Aorta (tissue), 5 donors: ENCODE measurements at regions not wholly inside any gene's neighbourhood (a gene's known extent, or its start where the extent isn't known, plus 50 kb on each side); places are given as distances from the start of the nearest gene placed in this dataset.

Experiments
- ATAC-seq: fragments of 200-7000 bp; cut with Tn5 transposase; one replicate; pipeline ENCODE4 v1.9.1; 2022; ENCODE audit warnings: moderate library complexity; ENCODE audit not compliant: low FRiP score
- DNase-seq, 2 donors: peaks; one replicate each; pipeline ENCODE4 v3.0.0-alpha.2; 2020
- H3K27ac ChIP-seq, 2 donors: one replicate each; pipeline ENCODE4 v1.5.1; 2013; ENCODE audit warnings: low read length in 2 of 2, mild to moderate bottlenecking in 2 of 2, moderate library complexity in 2 of 2, control low read depth in 1 of 2, inconsistent platforms in 1 of 2, low read depth in 1 of 2
- H3K27me3 ChIP-seq, 2 donors: one replicate each; pipeline ENCODE4 v1.6.1; 2013; ENCODE audit warnings: control low read depth in 1 of 2, low read length in 1 of 2, mild to moderate bottlenecking in 1 of 2, moderate library complexity in 1 of 2; ENCODE audit not compliant: insufficient read depth in 2 of 2, control insufficient read depth in 1 of 2
- H3K36me3 ChIP-seq, 2 donors: one replicate each; pipeline ENCODE4 v1.6.1; 2013; ENCODE audit warnings: control low read depth in 1 of 2, low read length in 1 of 2, mild to moderate bottlenecking in 1 of 2; ENCODE audit not compliant: insufficient read depth in 2 of 2, control insufficient read depth in 1 of 2
- H3K4me1 ChIP-seq, 2 donors: one replicate each; pipeline ENCODE4 v1.6.1; 2013; ENCODE audit warnings: low read length in 2 of 2, control low read depth in 1 of 2, mild to moderate bottlenecking in 1 of 2, moderate library complexity in 1 of 2; ENCODE audit not compliant: insufficient read depth in 2 of 2, control insufficient read depth in 1 of 2
- H3K4me3 ChIP-seq, 2 donors: one replicate each; pipeline ENCODE4 v1.5.1; 2013; ENCODE audit warnings: low read length in 2 of 2, control low read depth in 1 of 2, mild to moderate bottlenecking in 1 of 2
- H3K9me3 ChIP-seq: one replicate; pipeline ENCODE4 v1.6.1; 2013; ENCODE audit warnings: mild to moderate bottlenecking, low read length; ENCODE audit not compliant: control insufficient read depth
- WGBS, 2 donors: extraction: QIAGEN DNeasy Blood & Tissue Kit; methylation state at CpG; one replicate each; pipeline ENCODE4 v1.1.7; 2013; 5-methylcytosine and 5-hydroxymethylcytosine counted together
- intact Hi-C, 2 donors: fragments of 100-400 bp; cut with DNase I; formaldehyde crosslinking; loops; one replicate each; pipeline versions ENCODE4 v1.14.2 to v1.15.0; 2022
- donor health status: healthy with polysubstance abuse.
- donor health status: Bipolar disorder and iron deficiency.
- donor health status: DM: no; HTN: no; CAD: no.
- donor health status: DM: no; HTN: no; CAD: no.
- donor health status: DM: yes; HTN: yes; CAD: no.

- Histone ChIP-seq H3K27ac (no peak overlapping the region), H3K36me3 (no peaks in the 10 kb centered on the region), H3K4me1 (no peaks in the 10 kb centered on the region), H3K27me3 (no peaks in the 10 kb centered on the region), H3K4me3 (no peak overlapping the region), H3K9me3 (no peaks in the 10 kb centered on the region)
- 93 to 95% methylated on average over 2 of the region's 2 CpGs for WGBS, 2 donors
- no peak for ATAC-seq
- no peak for DNase-seq
- intact Hi-C loops = no loop called here
These were observed 68.9 kb downstream of the PLCE1 start for GRCh38 chr10:94062611-94063010.

- no peaks in the 10 kb centered on the region for H3K9me3 ChIP-seq
- no peak for ATAC-seq
- intact Hi-C loops = no loop called here
These were observed 71.6 kb downstream of the PLCE1 start for GRCh38 chr10:94065362-94065761.

GRCh38 chr10:94065787-94066186, 72.1 kb downstream of the PLCE1 start:
- intact Hi-C loops = no loop called here
- H3K9me3 ChIP-seq = no peaks in the 10 kb centered on the region

More at GRCh38 chr10:94065362-94065761, 71.6 kb downstream of the PLCE1 start:
- H3K36me3 ChIP-seq = no peaks in the 10 kb centered on the region
- H3K4me3 ChIP-seq = no peak overlapping the region
- H3K27ac ChIP-seq = no peak overlapping the region
- 76 to 79% methylated on average over 3 of the region's 3 CpGs for WGBS, 2 donors
- H3K4me1 ChIP-seq = peaks cover 0 to 3% of the 10 kb centered on the region in 2 donors
- H3K27me3 ChIP-seq = no peaks in the 10 kb centered on the region
- DNase-seq = no peak

GRCh38 chr10:94066411-94066810, 72.7 kb downstream of the PLCE1 start:
- ATAC-seq (no peak), DNase-seq (no peak)
- H3K36me3 ChIP-seq = no peaks in the 10 kb centered on the region
- intact Hi-C loops = no loop called here
- no peaks in the 10 kb centered on the region for H3K9me3 ChIP-seq
- no peak overlapping the region for H3K27ac ChIP-seq
- no peak overlapping the region for H3K4me3 ChIP-seq
- peaks cover 0 to 3% of the 10 kb centered on the region in 2 donors for H3K4me1 ChIP-seq
- no peaks in the 10 kb centered on the region for H3K27me3 ChIP-seq
- 27 to 37% methylated on average over 6 of the region's 6 CpGs for WGBS, 2 donors

More at GRCh38 chr10:94065787-94066186, 72.1 kb downstream of the PLCE1 start:
- Histone ChIP-seq H3K4me1 (peaks cover 0 to 3% of the 10 kb centered on the region in 2 donors), H3K4me3 (no peak overlapping the region), H3K27ac (no peak overlapping the region), H3K27me3 (no peaks in the 10 kb centered on the region), H3K36me3 (no peaks in the 10 kb centered on the region)
- no peak for ATAC-seq
- no peak for DNase-seq

GRCh38 chr10:94069884-94070283, 76.2 kb downstream of the PLCE1 start:
- H3K4me1 ChIP-seq = peaks cover 0 to 3% of the 10 kb centered on the region in 2 donors
- WGBS, 2 donors = 5 to 16% methylated on average over 2 of the region's 2 CpGs
- H3K4me3 ChIP-seq = no peak overlapping the region
- H3K27me3 ChIP-seq = no peaks in the 10 kb centered on the region
- ATAC-seq = no peak
- intact Hi-C loops = loop anchor here in 1 of 2 donors (5.0 kb wide), 1 partner anchor 153 kb away; no protein-coding TSS in a partner anchor
- H3K9me3 ChIP-seq = no peaks in the 10 kb centered on the region
- no peak overlapping the region for H3K27ac ChIP-seq
- H3K36me3 ChIP-seq = peaks cover 0 to 2% of the 10 kb centered on the region in 2 donors
- no peak for DNase-seq

GRCh38 chr10:94074462-94074861, 80.7 kb downstream of the PLCE1 start:
- intact Hi-C loops = loop anchor here in 1 of 2 donors (5.0 kb wide), 1 partner anchor 157 kb away; no protein-coding TSS in a partner anchor

GRCh38 chr10:94075506-94075905, 81.8 kb downstream of the PLCE1 start:
- peaks cover 0 to 2% of the 10 kb centered on the region in 2 donors for H3K36me3 ChIP-seq
- 81 to 87% methylated on average over 2 of the region's 2 CpGs for WGBS, 2 donors
- H3K27me3 ChIP-seq = no peaks in the 10 kb centered on the region
- no peaks in the 10 kb centered on the region for H3K9me3 ChIP-seq
- ATAC-seq (no peak), DNase-seq (no peak)
- H3K4me3 ChIP-seq = no peak overlapping the region
- intact Hi-C loops = loop anchor here in 1 of 2 donors (5.0 kb wide), 2 partner anchors 83 to 242 kb away; partner anchors contain the start of gene PLCE1
- H3K27ac ChIP-seq = no peak overlapping the region
- H3K4me1 ChIP-seq = no peaks in the 10 kb centered on the region

More at GRCh38 chr10:94074462-94074861, 80.7 kb downstream of the PLCE1 start:
- ATAC-seq (no peak), DNase-seq (no peak)
- Histone ChIP-seq H3K9me3 (no peaks in the 10 kb centered on the region), H3K4me1 (peaks cover 0 to 2% of the 10 kb centered on the region in 2 donors), H3K36me3 (peaks cover 0 to 2% of the 10 kb centered on the region in 2 donors), H3K4me3 (no peak overlapping the region), H3K27me3 (no peaks in the 10 kb centered on the region), H3K27ac (no peak overlapping the region)
- WGBS, 2 donors = 97 to 100% methylated on average over 1 of the region's 1 CpG

- no peaks in the 10 kb centered on the region for H3K27me3 ChIP-seq
- no peaks in the 10 kb centered on the region for H3K9me3 ChIP-seq
- no peak overlapping the region for H3K27ac ChIP-seq
- ATAC-seq (peak; percentile 78), DNase-seq (no peak)
- H3K36me3 ChIP-seq = peaks cover 0 to 2% of the 10 kb centered on the region in 2 donors
- intact Hi-C loops = loop anchor here (2.0 to 5.0 kb wide), 3 partner anchors 84 to 244 kb away; partner anchors contain the start of gene PLCE1 (in 1 of the 2)
- no peaks in the 10 kb centered on the region for H3K4me1 ChIP-seq
- no peak overlapping the region for H3K4me3 ChIP-seq
- 0 to 7% methylated on average over 2 of the region's 2 CpGs for WGBS, 2 donors
These were observed 82.7 kb downstream of the PLCE1 start for GRCh38 chr10:94076325-94076841.

- Histone ChIP-seq H3K36me3 (peaks cover 0 to 2% of the 10 kb centered on the region in 2 donors), H3K9me3 (no peaks in the 10 kb centered on the region), H3K4me3 (no peak overlapping the region), H3K27me3 (no peaks in the 10 kb centered on the region), H3K4me1 (no peaks in the 10 kb centered on the region), H3K27ac (no peak overlapping the region)
- 59 to 64% methylated on average over 4 of the region's 4 CpGs for WGBS, 2 donors
- intact Hi-C loops = loop anchor here (2.0 to 5.0 kb wide), 3 partner anchors 85 to 244 kb away; partner anchors contain the start of gene PLCE1 (in 1 of the 2)
- ATAC-seq (no peak), DNase-seq (no peak)
These were observed 83.3 kb downstream of the PLCE1 start for GRCh38 chr10:94077042-94077441.
